GM12874 (cell line): ENCODE measurements at regions not wholly inside any gene's neighbourhood (a gene's known extent, or its start where the extent isn't known, plus 50 kb on each side); places are given as distances from the start of the nearest gene placed in this dataset.

Experiments used
- CTCF ChIP-seq: IDR thresholded peaks from 2 replicates; pipeline ENCODE4 v1.5.1; 2011; ENCODE audit warnings: low read depth, mild to moderate bottlenecking, control low read depth, low read length, moderate library complexity; ENCODE audit not compliant: insufficient read depth

DNA sequence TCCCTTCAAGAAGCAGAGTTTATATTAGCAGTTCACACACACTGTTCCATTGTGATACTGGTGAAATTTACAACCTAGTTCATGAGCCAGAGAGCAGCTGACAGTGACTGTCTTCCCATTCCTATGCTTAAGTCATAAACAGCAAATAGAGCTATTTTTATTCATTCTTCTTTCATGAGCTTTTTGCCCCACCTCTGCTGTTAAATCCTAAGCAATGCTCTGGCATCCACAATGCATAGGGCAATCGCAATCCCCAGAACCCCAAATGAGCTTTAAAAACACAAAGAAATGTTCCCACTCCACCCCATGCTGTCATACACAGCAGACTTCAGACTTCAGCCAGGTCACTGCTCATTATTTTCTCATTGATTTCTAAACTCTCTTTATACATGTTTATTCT, 307.5 kb downstream of the ETS1 start:
- no peak for TF ChIP-seq CTCF

DNA sequence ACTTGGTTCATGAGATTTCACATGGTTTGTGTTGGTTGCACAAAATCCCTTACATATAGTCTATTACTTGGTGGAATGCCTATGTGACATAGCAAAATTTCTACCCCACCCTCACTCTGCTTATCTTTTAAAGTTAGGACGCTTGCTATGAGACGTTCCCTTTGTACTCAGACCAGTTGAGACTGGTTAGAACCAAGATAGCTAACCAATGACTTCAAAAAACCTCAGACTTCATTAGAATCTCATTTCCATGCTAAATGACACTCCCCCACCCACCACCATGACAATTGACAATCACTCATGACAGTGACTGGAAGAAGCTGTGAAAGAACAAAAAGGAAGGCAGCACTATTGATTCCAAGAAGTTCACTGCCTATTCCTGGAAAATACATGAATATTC, 313.6 kb downstream of the ETS1 start:
- TF ChIP-seq CTCF: no peak

DNA sequence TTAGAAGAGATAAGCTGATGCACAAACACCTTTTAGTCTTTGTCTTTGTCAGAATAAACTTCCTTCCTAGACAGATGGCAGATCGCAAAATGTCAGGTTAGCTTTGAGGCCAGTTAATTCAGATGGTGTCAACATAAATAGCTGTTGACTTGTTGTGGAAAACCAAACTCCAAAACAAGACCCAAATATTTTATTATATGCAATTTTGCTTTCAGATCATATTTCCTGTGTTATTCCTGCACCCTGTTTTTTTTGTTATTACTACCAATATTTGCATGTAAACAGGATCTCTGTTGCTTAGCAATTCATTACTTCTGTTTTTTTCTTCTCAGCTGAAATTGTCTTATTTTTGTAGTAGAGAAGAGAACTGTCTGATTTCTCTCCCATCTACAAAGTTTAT, 316.0 kb downstream of the ETS1 start:
- no peak for TF ChIP-seq CTCF

DNA sequence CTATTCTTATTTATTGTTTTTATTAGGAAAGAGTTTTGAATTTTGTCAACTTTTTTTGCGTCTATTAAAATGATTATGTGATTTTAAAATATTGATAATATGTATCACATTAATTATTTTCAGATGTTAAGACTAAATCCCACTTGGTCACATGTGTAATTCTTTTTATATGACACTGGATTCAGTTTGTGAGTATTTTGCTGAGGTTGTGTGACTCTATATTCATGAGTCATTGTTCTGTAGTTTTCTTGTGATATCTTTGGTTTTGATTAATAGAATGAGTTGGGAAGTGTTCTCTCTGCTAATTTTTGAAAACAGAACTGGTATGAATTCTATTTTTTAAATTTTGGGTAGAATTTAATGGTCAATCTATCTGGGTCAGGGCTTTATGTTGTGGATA, 317.9 kb downstream of the ETS1 start:
- no peak for TF ChIP-seq CTCF

- no peak for TF ChIP-seq CTCF
Observed at GRCh38 chr11:128266893-128267292, 320.5 kb downstream of the ETS1 start.

- TF ChIP-seq CTCF: no peak
Observed at GRCh38 chr11:128262463-128263345, 324.7 kb downstream of the ETS1 start.

DNA sequence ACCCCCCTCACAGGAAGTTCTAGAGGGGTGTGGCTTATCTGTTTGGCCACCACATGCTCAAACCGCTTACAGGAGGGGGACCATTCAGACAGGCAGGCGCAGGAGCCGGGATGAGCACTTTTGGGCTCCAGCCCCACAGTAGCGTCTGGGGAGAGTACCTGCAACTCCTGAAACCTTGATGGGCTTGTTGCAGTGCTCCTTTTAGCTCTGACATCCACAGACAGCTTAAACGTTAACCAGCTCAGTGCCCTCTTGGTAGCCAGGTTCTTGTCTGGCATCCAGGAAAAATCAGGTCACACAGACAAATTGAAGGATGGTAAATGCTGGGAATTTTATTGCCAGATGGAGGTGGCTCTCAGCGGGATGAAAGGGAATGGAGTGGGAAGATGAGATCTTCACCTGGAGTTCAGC, 326.3 kb downstream of the ETS1 start:
- TF ChIP-seq CTCF: no peak
